ENCODE measurements at regions not wholly inside any gene's neighbourhood (a gene's known extent, or its start where the extent isn't known, plus 50 kb on each side); places are given as distances from the start of the nearest gene placed in this dataset.
"Not testable (repeated sequence)": the region's sequence is repeated elsewhere in the genome, so short reads cannot be mapped to it uniquely, and the experiment has no call there.

DNA sequence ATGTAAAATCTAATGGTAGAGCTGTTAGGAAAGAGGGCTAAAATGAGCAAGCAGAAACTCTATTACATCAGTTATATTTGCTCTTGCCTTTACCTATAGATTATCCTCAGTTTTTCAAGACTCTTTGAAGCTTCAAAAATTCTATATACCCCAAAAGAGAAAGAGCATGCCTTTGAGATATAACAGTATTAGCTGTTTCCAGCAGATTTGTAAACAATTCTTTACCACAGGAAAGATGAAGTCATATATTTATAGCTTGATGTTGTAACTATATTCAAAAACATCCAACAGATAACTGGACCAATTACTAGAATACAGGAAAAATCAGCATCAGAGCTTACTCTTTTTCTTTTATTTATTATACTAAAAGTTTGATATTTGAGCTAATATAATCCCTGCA, 416.2 kb upstream of the TPK1 start:
- DNase-seq, result no peak

DNA sequence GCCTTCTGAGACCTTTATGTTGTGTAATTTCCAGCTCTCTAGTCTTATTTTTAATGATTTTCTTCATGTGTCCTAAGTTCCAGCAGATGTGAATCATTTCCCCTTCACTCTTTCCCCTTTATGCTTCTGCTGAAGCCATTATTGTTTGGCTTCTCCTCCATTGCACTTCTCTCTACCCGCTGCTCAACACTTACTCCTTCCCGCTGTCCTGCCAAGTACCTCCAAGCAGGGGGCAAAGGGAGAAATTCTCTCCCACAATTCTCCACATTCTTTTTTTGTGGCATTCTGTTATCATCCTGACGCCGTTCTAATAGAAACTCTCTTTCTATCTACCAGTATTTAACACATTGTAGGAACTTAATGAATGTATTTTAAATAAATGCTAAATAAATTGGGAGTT, 388.9 kb upstream of the TPK1 start:
- no peak for DNase-seq

- DNase-seq, result no peak
Measured at GRCh38 chr7:145219461-145219860, 383.6 kb upstream of the TPK1 start.

- no peak for DNase-seq
Measured at GRCh38 chr7:145216866-145217265, 381.0 kb upstream of the TPK1 start.

- DNase-seq, result no peak
Measured at GRCh38 chr7:145212050-145212449, 376.2 kb upstream of the TPK1 start.

DNA sequence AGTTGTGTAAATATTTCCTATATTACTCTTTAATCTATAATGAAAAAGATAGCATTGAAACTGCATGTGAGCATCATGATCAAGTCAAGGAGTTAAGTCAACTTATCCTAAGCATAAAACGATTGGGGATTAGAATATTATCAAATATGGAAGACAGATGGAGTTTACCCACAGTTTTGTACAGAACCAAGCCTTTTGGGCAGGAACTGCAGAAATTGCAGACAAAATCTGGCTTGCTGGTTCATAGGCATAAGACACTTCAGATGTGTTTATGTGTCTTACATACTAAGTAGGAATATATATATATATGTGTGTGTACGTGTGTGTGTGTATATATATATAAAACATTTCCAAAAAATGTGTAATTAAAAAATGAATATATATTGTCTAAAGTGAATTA, 375.4 kb upstream of the TPK1 start:
- DNase-seq, result no peak

GRCh38 chr7:145193951-145194350, 358.1 kb upstream of the TPK1 start:
- DNase-seq, result no peak

DNA sequence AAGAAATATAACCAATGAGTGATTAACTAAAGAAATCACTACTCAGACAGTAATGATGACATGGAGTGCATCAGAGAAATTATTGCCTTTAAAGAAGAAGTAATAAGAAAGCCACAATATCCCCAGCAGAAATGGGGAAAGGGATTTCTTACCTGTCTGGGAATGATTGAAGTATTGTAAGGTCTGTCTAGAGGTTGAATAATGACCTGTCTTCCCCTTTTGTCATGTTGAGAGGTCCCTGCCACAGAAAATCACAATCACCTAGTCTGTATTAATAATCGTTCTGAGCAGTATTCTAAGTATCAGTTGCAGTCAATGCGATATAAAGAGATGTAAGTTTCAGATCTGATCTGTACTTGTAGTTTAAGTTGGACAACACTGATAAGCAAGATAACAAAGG, 349.1 kb upstream of the TPK1 start:
- DNase-seq, result no peak

- DNase-seq, result no peak
Measured at GRCh38 chr7:145183069-145183468, 347.2 kb upstream of the TPK1 start.

DNA sequence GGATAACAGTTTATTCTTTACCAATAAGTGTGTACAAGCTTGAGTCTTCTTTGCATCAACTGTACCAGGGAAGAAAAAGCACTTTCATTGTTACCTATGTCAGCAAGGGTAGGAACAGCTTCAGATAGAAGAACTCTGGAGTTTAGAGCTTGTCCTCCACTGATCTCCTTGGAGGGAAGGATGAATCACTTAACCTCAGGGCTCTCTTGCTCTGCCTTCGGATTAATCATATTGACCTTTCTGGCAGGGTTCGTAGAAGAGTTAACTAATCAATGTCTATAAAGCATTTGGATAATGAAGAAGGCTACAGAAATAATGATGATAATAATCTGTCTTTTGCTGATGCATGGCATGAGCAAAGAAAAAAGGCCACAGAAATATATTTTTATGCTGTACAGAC, 339.5 kb upstream of the TPK1 start:
- DNase-seq, result no peak

GRCh38 chr7:145169908-145170307, 334.1 kb upstream of the TPK1 start:
- DNase-seq, result no peak

DNA sequence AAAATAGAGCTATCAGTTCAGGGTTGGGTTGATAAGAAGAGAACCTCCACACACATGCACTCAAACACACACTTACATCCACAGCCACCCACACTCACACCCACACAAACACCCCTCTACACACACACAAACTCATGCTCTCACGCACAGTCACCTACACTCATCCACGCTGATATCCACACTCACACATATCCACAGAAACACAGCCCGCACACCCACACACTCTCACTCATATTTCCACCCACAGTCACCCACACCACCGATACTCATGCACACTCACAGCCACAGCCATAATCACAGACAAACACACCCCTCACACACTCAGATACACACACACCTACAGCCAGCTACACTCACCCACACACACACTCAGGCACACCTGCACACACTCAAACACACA, 333.0 kb upstream of the TPK1 start:
- DNase-seq, result no peak

DNA sequence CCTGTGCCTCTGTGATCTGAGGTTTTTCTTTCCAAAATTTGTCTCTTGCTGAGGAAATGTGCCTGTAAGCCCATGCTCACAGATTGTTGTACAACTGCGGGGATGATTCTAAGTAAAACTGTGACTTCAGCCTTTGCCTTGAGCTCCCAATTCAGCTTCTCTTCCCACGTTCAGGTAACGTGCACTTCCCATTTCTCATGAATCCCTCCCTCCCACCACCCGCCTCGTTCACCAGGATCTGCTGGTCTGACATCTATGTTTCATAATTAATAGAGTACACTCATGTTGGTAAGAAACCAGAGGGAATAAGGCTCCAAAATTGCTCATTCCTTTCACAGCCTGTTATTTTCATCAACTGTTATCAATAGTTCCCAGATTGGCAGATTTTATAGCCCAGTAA, 332.6 kb upstream of the TPK1 start:
- no peak for DNase-seq

- DNase-seq, result no peak
Measured at GRCh38 chr7:145156834-145157233, 321.0 kb upstream of the TPK1 start.

DNA sequence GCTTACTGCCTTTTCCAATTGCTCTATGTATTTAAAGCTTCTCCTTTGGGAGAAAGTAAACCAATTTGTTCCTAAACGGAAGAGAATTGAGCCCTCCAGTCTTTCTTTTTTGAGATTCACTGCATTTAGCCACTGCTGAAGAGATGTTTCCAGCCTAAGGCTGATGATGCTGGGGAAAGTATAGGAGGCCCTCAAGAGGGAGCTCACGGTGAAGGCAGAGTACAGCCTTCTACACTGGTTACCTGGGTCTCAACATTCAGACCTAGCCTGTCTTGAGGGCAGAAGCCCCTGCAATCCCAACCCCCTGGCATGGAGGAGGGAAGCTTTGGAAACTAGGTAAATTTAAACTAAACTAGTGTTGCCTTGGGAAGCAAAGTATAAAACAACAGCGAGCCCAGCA, 316.7 kb upstream of the TPK1 start:
- DNase-seq, result no peak

DNA sequence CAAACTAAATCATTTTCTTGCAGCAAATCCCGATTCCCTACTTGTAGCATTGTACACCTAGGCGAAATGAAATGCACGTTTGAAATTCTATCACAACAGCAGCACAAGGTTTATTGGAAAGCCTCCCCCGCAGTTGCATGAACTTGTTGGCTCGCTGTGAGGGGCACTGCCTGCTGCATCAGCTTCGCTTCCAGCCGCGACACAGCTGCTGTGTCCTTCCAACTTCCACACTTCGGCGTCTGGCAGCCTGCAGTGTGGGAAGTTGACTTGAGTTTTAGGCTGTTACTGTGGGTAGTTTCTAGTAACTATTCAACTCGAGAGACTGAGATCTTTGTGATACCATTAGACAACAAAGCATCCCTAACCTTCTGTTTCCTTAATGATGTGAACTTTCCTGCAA, 315.8 kb upstream of the TPK1 start:
- no peak for DNase-seq

- DNase-seq, result no peak
Measured at GRCh38 chr7:145147865-145148264, 312.0 kb upstream of the TPK1 start.

DNA sequence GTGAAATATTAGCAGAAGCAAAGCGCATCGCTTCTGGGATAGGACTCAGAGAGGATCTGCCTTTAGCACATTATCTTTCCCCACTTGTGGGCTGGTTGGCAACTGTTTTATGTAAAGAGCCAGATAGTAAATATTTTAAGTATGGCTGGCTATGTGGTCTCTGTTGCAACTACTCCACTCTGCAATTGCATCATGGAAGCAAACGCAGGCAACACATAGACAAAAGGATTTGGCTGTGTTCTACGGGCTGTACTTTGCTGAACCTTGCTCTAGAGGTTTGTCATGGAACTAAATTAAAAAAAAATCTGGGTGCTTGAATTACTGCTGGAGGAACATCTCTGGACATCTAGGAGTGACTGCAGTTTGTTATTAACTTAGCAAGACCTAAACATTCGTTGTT, 307.8 kb upstream of the TPK1 start:
- no peak for DNase-seq

- no peak for DNase-seq
Measured at GRCh38 chr7:145134377-145134776, 298.5 kb upstream of the TPK1 start.

- DNase-seq, result no peak
Measured at GRCh38 chr7:145123502-145123901, 287.6 kb upstream of the TPK1 start.

- no peak for DNase-seq
Measured at GRCh38 chr7:145106001-145106400, 270.1 kb upstream of the TPK1 start.

DNA sequence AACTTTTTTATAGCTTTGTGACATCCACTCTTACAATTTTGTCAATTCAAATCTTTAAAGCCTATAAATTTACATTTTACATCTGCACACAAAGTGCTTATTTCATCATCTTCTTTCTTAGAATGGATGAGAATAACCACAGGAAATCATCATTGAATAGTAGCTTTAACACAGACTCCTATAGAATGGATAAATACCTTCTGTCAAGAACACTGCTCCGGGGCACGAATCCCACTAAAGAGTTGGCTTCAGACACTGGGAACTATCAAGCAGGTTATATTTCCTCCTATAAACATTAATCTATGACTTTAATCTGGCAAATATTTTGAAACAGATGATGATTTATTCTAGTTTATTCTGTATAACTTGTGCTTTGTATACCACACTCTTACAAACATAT, 269.7 kb upstream of the TPK1 start:
- no peak for DNase-seq

DNA sequence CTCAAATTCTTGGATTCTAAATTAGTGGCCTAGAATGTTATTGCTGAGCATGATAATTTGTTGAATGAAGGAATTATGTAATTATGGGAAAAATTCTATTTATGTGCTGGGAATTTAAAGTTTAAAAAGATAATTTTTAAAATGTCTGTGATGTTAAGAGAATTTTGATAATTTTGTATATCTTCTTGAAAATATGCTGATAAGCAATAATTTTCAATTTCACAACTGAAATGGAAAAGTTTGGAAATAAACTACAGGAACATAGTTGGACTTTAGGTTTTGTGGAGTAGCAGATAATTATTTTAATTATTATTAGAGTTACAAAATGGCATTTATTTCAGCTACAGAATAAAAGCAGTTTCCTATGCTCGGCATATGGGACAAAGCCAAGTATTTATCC, 268.5 kb upstream of the TPK1 start:
- no peak for DNase-seq

GRCh38 chr7:145102199-145102598, 266.3 kb upstream of the TPK1 start:
- not testable (repeated sequence) for DNase-seq

GRCh38 chr7:145092766-145093165, 256.9 kb upstream of the TPK1 start:
- no peak for DNase-seq

- DNase-seq, result no peak
Measured at GRCh38 chr7:145088111-145088745, 252.4 kb upstream of the TPK1 start.

Data from activated gamma-delta T cell treated with Interleukin-2 at 50 U/mL for 16 hours (primary cell).